A204.1 (cell line): ENCODE measurements at regions not wholly inside any gene's neighbourhood (a gene's known extent, or its start where the extent isn't known, plus 50 kb on each side); places are given as distances from the start of the nearest gene placed in this dataset.

Source experiments
- FAIRE-seq: peaks from 2 replicates; lab custom pipeline; 2012; peaks lifted over from hg19 to GRCh38; lab: Jason Lieb, UNC

DNA sequence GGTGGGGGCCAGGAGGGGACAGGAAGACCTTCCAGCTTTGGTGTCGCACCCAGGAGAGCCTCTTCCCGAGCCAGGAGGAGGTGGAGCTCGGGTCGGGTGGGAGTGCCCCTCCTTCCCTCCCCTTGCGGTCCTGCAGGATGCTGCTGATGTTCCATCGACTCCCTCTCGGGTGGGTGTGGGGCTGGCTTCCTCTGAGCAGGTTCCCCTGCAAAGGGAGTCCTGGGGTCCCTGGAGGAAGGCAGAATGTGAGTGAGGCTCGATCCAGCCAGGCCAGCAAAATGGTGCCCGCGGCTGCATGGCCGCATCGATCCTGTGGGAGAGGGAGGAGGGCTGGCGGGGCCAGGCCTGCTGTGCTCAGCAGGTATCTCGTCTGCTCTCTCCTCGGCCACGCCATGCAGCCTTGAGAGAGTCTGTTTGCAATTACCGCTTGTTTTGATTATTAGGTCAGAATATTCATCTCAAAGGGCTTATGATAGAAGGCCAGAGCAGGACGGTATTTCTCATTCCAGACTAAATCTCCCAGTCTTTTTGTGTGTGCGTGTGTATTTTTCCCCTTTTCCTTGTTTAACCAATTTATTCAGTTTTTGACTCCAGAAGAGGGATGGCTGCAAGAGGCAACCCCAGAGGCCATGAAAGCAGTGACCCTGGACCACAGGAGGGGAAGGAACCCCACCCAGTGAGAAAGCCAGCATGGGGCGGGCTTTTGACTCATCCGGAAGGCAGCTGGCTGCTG, 137.3 kb upstream of the ZMIZ1 start:
- no peak for FAIRE-seq

DNA sequence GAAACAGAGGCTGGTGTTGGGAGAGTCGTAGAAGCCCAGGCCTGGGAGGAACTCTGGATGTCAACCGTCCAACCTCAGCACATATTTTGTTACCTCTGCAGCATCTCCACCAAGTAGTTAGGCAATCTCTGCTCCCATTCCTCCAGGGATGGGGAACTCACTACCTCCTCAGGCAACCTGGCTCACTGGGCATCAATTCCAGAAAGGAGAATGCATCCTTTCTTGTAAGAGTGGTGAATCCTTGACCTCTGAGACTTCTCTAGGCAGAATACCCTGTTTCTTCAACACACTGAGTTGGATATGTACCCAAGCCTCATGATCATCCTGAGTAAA, 136.7 kb upstream of the ZMIZ1 start:
- no peak for FAIRE-seq

DNA sequence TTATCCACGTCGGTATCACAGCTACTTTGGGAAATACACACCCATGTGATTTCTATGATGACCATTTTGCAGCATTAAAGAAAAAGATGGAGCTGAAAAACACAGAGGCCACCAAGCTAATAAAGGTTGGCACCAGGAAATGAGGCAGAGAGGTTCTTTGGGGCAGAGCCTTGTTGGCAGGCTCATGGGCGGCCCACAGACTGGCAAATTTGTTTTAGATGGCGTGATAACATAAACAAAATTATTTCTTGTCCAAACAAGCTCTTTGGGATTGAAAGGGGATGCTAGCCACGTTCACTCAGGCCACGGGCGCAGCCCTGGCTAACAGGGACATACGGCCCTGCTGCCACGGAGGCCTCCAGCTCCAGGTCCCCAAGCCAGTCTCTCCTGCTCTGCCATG, 135.9 kb upstream of the ZMIZ1 start:
- no peak for FAIRE-seq

DNA sequence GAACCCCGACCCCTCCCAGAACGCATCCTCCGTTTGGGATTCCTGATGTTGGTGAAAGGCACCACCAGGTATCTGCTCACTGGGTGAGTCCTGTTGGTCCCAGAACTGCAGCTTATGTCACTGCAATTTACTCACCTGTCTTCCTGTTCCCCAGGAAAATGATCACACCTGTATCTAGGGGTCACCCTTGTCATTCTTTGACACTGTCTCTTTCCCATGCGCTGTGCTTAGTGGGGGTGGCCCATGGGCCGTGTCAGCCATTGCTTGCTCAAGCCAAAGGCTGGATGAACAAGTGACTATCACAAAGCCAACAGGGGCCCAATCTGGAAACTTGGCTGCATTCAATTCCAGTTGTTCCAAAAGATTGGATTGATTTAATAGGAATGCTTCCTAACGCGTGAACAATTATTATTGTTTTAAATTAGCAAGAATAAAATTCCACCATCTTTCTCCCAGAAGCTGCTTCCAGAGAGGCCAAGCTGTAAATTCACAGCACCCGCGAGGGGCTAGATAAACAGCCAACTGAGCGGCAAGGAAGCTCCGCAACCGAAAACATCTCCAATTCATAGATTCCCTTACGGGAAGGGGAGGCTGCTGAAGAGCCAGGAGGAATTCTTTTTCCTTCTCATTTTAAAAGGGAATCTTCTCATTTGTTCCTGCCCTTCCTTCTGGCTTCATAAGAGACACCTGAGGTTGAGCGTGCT, 134.8 kb upstream of the ZMIZ1 start:
- no peak for FAIRE-seq

DNA sequence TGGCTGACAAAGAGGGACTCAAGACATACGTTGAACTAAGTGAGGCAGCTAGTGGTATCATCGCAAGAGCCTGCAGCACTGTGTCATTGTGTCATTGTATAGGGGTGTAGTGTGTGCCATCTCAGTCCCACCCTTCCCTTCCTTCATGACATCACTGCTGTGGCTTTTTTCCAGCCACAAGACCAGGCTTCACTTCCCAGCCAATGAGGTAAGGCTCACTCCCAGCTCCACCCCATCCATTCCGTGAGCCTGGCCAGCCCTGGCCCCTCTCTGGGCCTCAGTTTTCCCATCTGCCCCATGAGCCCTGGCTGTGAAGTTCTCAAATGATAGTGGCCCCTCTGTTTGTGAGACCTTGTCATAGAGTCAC, 134.3 kb upstream of the ZMIZ1 start:
- FAIRE-seq = no peak

DNA sequence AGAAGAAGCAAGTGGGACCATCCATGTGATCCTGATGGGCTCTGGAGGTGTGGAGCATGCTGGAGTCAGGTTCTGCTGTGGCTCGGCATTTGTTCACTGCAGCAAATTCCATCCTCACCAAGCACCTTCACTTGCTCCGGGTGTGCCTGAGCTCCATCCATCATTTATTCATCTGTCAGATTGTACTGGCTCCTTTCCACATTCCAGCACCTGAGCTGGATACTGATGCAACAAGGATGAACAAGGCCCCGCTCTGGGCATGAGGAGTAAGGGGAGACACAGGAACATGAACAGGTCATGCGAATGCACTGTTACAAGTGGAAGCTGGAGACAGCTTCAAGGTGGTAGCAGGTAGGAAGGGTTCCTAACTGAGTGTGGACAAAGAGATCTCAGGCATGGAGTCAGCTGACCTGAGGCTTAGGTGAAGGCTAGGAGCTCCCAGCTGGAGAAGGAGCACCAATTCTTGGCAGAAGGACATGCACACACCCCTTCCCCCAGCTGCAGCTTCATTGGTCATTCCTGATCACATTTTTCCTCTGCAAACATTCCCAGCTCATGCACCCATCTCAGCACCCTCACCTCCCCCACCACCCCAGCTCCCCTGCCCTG, 133.7 kb upstream of the ZMIZ1 start:
- FAIRE-seq = no peak

DNA sequence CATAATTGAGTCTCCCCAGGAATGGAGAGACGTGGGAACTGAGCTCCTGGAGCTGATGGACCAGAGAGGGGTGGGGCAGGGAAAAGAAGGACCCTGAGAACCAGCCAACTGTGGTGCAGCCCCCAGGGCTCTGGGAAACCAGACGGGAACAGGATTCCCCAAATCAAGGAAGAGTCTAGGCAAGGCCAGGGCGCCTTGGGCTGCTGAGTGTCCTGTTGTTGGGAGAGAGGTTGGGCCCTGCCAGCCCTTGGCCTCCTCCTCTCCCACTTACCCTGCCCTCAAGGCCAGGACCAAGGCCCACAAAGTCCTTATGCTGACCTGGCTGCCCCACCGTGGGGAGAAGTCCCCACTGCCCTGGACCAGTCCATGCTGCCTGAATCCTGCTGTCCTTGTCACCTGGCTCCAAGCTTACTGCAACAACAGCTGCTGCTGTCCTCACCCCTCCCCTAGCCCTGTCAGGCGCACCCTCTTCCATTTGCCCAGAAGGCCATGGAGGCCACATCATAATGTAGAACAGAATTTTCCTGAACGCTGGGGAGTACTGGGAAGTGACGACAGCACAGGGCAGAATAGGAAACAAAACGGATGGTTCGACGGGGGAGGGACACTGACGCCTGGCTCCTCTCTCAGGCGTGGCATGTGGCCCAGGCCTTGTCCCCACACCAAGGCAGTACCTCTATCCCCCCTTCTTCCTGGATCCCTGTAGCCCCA, 132.9 kb upstream of the ZMIZ1 start:
- no peak for FAIRE-seq

DNA sequence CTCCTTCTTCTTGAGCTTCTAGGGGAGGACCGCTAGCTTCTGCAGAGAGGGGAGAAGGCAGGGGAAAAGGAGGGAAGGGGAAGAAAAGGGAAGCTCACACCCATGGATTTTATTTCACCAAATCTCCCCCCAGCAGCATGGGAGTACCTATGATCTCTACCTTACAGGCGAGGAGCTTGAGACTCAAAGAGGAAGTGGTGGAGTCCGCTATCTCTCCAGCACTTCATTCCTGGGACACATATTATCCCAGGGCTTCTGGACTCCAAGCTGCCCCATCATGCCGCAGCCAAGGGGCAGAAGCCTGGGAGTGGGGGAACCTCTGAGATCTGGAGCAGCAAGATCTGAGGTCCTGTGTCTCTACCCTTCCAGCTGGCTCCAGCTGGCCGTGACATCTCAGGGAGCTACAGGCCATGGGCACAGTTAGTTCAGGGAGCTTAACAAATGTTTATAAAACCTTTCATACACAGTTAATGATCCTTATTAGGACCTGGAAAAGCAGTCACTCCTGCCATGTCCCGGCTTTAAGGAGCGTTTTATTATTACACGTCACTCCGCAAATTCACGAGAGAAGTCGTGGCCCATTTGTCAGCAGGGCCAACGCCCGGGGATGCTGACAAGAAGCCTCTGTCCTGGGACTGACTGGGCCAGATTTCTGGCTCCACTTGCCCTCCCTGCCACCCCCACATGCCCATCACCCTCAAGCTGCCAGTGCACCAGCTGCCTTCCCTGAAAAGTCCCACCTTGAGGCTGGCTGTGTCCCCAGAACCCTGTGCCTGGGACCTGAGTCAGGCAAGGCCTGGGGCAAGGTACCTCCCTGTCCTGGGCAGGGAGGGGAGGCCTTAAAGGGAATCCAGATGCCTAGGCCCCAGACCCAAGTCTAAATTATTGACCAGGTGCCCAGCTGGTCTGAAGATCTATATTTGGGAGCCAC, 132.1 kb upstream of the ZMIZ1 start:
- no peak for FAIRE-seq

DNA sequence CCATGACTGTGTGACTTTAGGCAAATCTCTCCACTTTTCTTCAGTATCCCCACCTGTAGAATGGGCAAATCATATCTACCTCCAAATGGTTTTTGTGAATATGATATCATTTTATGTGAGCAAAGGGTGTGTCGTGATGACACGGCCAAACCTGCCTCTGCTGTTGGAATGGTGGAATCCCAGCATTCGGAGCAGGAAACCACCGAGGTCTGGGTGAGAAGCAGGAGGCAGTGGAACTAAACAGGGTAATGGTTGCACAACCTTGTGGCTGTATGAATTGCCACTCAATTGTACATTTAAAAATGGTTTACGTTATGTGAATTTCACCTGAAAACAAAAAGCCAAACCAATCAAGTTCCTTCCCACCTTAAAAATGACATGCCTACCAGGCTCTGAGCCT, 131.4 kb upstream of the ZMIZ1 start:
- FAIRE-seq = no peak

DNA sequence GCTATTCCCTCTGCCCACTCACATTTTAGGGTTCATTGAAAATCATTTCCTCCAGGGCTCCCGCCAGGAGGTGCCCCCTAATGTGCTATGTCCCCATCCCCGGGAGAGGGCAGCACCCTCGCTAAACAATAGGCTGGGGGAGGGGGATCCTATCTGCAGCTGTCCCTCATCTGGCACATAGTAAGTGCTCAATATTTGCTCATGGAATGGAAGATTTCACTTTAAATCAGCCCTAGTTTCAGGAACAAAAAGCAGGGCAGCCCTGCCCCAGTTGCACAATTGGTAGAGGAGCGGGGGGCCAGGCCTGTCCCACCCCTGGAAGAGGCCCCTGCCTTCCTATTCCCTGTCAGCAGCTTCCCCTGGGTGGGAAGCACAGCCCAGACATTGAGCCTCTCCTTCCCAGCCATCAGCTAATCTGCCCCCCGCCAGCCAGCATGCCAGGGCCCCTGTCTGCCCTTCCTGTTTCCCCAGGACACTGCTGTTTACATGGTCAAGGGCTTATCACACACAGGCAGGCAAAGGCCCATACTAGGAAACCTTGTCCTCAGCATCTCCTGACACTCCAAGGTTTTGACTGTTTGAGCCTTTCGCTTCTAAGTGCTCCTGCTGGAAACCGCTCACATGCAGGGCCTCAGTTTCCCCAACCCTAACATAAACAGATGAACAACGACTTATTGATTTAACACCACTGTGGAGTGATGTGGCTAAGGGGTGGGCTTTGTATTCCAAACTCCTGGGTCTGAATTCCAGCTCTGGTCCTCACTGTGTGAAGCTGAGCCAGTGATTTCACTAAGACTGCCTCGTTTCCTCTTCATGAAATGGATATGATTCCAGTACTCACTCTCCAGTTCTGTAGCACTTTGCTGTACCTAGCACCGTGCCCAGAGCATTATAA, 130.7 kb upstream of the ZMIZ1 start:
- FAIRE-seq = no peak

DNA sequence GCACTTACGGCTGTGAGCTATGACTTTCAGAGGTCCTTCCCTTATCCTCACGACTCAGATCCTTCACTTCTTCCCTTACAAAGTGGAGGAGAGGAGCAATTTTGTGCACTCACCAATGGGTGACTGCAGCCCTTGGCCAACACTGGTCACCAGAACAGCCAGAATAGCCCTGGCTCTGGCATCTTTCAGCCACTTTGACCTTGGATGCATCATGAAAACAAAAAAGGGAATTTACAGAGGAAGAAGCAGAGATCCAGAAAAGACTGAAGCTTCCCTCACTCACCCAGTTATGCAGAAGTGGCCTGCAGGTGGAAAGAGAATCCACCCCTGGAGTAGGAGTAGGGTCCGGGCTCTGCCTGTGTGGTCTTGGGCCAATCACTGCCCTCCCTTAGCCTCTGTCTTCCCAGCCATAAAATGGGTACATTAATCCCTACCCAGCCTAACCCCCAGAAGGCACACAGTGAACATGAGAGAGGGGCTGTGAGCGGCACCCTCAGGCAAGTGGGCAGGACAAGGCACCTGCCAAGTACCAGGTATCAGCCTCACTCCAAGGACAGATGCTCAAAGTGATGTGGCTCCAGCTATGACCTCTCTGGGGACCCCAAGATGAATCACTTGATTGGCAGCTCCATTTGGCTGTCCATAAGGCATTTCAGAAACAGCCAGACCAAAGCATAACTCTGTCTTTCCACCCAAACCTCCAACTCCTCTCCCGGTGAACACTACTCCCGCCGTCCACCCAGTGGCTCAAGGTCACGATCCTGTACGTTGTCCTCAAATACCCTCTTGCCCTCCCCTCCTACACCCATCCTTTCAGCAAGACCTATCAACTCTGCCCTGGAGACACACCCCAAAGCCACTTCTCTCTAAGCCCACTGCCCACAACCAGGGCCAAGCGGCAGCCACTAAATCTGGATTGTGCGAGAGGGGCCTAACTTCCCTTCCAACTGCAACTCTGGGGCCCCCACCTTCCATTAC, 129.8 kb upstream of the ZMIZ1 start:
- no peak for FAIRE-seq

DNA sequence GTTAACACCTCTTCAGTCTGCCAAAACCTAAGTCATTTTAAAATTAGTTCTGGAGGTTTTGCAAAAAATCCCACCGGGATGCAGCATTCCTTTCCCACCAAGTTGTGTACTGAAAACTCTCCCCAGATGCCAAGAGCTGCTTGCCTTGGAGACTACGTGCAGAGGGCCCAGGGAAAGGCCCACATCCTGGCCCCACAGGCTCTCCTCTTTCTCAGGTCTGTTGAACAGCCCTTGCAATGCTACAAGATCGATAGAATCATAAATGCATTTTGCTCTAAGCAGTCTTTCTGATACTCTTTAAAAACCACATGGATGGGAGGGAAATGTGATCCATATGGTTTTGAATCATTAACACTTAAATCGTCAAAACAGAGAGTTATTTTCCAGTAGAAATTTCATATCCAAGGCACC, 126.7 kb upstream of the ZMIZ1 start:
- no peak for FAIRE-seq

DNA sequence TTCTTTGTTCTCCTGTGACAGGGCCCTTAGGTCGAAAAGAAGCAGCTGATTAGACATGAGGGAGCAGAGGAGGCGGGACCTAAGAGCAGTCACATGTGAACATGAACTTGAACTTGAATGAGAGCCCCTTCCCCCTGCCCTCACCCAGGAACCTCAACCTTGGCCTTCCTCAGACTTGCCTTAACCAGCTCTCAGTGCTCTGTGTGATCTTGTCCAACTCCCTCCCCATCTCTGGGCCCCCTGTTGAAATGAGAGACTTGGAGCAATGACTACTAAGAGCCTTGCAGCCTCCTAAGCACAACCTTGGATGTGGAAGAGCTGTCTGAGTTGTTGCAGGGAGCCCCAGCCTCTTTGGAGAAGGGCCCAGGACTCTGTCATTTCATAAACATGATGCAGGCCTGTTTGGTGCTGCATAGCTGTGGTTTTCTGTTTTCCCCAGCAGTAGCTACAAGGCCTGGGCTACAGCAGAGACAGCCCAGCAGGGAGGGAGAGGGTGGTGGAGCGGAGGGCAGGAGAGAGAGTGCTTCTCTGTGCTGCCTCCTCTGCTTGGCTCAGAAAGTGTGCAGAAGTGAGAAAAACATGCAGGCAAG, 123.9 kb upstream of the ZMIZ1 start:
- no peak for FAIRE-seq

DNA sequence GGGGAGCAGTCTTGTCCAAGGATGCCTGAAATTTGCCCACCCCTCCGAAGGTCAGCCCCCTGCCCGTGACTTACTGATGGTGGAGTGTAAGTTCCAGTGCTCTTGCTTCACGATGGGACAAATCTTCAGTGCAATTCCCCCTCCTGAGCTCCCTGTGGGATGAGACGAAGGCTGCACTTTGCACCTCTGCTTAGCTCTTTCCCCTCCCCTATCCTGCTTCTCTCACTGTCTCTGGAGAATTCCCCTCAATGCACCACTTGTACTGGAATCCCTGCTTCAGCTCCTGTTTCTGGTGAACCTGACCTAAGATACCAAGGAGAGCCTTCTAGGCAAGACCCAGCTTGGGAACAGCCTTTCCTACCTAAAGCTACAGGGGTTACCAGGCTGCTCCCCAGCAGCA, 122.9 kb upstream of the ZMIZ1 start:
- FAIRE-seq = no peak

DNA sequence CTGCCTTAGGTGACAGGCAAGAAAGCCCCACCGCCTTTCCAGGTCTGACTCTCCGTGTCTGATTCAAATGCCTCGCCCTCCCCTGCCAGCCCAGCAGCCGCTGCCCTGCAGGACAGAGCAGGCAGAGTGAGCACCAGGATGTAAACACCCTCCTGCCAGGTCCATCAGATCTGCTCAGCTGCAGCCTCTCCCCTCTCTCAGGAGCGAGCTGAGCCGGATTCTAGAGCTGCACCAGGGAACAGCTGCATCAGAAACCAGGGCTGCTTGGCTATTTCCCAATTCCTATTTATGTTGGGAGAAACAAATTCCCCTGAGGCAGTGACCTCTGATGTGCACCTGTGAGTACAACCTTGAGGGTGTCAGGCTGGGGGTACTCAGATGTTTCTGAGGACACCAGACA, 121.5 kb upstream of the ZMIZ1 start:
- no peak for FAIRE-seq

DNA sequence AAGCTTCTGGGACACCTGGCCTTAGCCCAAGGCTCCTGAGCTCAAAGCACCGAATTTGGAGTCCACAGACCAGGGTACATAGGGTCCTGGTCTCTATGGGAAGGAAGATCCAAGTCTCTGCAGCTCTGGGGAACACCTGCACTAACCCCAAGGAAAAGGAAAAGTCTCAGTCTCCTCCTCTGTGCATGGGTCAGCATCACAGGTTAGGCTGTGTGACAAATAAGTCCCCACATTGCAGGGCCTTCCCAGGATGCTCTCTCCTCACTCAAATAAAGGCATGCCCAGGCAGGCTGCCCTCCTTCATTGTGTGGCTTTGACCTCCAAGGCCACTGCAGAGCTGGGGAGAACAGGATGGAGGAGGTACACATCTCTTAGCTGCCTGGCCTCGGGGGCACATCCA, 121.0 kb upstream of the ZMIZ1 start:
- no peak for FAIRE-seq

DNA sequence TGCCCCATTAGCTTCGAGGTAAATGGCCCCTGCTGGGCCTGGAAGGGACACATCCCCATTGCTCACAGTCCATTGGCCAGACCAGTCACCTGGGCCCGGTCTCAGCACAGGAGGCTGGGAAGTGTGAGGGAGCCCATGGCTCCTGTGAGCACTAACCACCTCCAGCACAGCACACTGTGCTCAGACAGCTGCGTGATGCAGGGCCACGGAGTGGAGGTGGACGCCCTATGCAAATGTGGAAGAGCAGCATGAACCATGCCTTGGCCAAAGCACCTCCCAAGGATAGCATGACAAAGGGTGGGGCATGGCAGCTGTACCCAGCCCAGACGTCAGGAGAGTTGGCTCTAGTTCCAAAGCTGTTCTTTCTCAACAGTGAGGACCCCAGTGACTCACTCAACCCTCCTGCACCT, 120.1 kb upstream of the ZMIZ1 start:
- FAIRE-seq = no peak

DNA sequence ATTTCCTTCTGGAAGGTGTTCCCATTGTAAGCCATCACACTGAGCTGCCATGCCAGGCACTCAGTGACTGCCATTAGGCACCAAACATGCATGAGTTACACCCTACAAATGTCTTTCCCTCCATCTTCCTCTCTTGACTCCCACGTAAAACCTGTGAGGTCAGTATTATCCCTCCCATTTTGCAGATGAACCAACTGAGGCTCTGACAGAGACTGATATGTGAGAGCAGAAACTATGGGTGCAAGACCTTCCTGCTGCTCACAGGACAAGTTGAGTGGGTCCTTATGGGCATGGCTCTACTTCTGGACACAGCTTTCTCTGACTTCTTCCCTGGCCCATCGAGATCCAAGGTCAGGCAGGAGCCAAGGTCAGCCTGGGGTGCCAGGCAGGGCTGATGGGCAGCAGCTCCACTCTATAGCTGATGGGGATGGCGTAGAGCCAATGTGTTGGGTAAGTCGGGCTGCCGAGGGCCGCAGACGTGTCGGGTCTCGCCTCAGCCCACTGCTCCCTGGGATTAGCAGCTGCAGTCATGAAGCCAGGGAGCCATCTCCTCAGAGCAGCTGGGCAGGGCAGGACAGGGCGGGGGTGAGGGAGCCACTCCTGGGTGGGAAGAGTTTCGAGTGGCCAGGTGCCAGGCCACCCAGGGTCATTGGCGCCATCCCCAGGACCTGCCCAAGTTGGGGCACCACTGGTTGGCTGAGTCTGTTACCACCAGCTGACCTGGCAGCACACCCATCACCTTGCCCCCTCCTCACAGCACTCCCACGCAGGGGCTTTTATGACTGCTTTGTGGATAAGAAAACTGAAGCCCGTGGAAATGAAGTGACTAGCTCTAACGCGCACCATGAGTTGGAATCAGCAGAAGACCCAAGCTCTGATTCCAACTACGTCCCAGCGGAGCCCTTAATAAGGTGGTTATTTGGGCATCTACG, 117.8 kb upstream of the ZMIZ1 start:
- FAIRE-seq = no peak
